Fibroblast of skin of back (primary cell): ENCODE measurements at regions not wholly inside any gene's neighbourhood (a gene's known extent, or its start where the extent isn't known, plus 50 kb on each side); places are given as distances from the start of the nearest gene placed in this dataset.

Experiments
- DNase-seq: peaks from one replicate; pipeline ENCODE4 v3.0.0-alpha.2; 2013

GRCh38 chr21:32132881-32133280, 146.0 kb downstream of the MIS18A start:
- DNase-seq = no peak

GRCh38 chr21:32132409-32132808, 146.4 kb downstream of the MIS18A start:
- DNase-seq = no peak

GRCh38 chr21:32131960-32132359, 146.9 kb downstream of the MIS18A start:
- peak; percentile 52 for DNase-seq

- no peak for DNase-seq
These were observed 147.7 kb downstream of the MIS18A start for GRCh38 chr21:32131164-32131563.

- no peak for DNase-seq
These were observed 148.6 kb downstream of the MIS18A start for GRCh38 chr21:32130031-32130891.

GRCh38 chr21:32127081-32127480, 151.8 kb downstream of the MIS18A start:
- DNase-seq = no peak

GRCh38 chr21:32122082-32122481, 156.8 kb downstream of the MIS18A start:
- no peak for DNase-seq

- DNase-seq = no peak
These were observed 158.6 kb downstream of the MIS18A start for GRCh38 chr21:32120230-32120629.

- peak; percentile 51 for DNase-seq
These were observed 159.0 kb downstream of the MIS18A start for GRCh38 chr21:32119811-32120210.

- no peak for DNase-seq
These were observed 159.5 kb downstream of the MIS18A start for GRCh38 chr21:32119389-32119788.

- no peak for DNase-seq
These were observed 164.3 kb downstream of the MIS18A start for GRCh38 chr21:32114419-32115035.

GRCh38 chr21:32113486-32113885, 165.4 kb downstream of the MIS18A start:
- no peak for DNase-seq

GRCh38 chr21:32112195-32112594, 166.7 kb downstream of the MIS18A start:
- no peak for DNase-seq

- DNase-seq = no peak
These were observed 170.3 kb downstream of the MIS18A start for GRCh38 chr21:32108566-32108965.

- no peak for DNase-seq
These were observed 175.5 kb downstream of the MIS18A start for GRCh38 chr21:32103361-32103760.

GRCh38 chr21:32102426-32102825, 176.4 kb downstream of the MIS18A start:
- peak; percentile 74 for DNase-seq

- no peak for DNase-seq
These were observed 177.6 kb downstream of the MIS18A start for GRCh38 chr21:32101277-32101676.

GRCh38 chr21:32100423-32100822, 178.4 kb downstream of the MIS18A start:
- no peak for DNase-seq

GRCh38 chr21:32099812-32100416, 178.9 kb downstream of the MIS18A start:
- DNase-seq = no peak

- peak; percentile 19 for DNase-seq
These were observed 182.4 kb downstream of the MIS18A start for GRCh38 chr21:32096411-32096810.

- peak; percentile 67 for DNase-seq
These were observed 184.0 kb downstream of the MIS18A start for GRCh38 chr21:32094804-32095203.

GRCh38 chr21:32093646-32094462, 185.0 kb downstream of the MIS18A start:
- DNase-seq = no peak

GRCh38 chr21:32090956-32091355, 187.9 kb downstream of the MIS18A start:
- DNase-seq = no peak
